OCI-LY1 (cell line): ENCODE measurements at regions not wholly inside any gene's neighbourhood (a gene's known extent, or its start where the extent isn't known, plus 50 kb on each side); places are given as distances from the start of the nearest gene placed in this dataset.

Experiments used
- EZH2 ChIP-seq: fragments of 200-600 bp; sonication (generic), shearing (Covaris generic); IDR thresholded peaks from 2 replicates; pipeline ENCODE4 v1.8.0; 2017; ENCODE audit warnings: borderline replicate concordance, mixed run types, mild to moderate bottlenecking, antibody characterized with exemption, low read length, moderate library complexity, mixed read lengths
- TF ChIP-seq, protein P1 (sequence below): fragments of 200-600 bp; sonication (generic), shearing (Covaris generic); IDR thresholded peaks from 2 replicates; pipeline ENCODE4 v1.5.1; 2017; ENCODE audit warnings: mild to moderate bottlenecking, antibody characterized with exemption, low read length, moderate library complexity, mixed read lengths

DNA sequence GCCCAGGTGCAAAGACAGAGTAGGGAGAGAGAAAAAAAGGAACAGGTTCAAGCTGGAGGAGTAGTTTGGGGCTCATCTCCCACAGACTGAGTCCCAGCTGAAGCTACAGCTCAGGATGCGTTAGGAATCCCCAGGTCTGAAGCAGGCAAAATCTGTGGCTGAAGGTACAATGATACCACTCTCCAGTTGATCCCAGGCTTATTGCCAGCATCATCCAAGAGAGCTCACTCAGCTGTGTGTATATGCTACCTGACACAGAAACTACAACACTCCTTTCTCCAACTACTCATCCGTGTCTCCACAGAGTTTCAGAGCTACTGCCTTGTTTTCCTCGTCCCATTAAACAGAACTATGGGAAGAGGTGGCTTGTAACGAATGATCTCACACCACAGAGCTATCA, 851.3 kb downstream of the GRID1 start:
- TF ChIP-seq, protein P1, sequence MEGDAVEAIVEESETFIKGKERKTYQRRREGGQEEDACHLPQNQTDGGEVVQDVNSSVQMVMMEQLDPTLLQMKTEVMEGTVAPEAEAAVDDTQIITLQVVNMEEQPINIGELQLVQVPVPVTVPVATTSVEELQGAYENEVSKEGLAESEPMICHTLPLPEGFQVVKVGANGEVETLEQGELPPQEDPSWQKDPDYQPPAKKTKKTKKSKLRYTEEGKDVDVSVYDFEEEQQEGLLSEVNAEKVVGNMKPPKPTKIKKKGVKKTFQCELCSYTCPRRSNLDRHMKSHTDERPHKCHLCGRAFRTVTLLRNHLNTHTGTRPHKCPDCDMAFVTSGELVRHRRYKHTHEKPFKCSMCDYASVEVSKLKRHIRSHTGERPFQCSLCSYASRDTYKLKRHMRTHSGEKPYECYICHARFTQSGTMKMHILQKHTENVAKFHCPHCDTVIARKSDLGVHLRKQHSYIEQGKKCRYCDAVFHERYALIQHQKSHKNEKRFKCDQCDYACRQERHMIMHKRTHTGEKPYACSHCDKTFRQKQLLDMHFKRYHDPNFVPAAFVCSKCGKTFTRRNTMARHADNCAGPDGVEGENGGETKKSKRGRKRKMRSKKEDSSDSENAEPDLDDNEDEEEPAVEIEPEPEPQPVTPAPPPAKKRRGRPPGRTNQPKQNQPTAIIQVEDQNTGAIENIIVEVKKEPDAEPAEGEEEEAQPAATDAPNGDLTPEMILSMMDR = no peak
- no peak for TF ChIP-seq EZH2
